ENCODE measurements at regions not wholly inside any gene's neighbourhood (a gene's known extent, or its start where the extent isn't known, plus 50 kb on each side); places are given as distances from the start of the nearest gene placed in this dataset.

GRCh38 chr6:15027472-15027871 is 218.4 kb upstream of the JARID2 start:
- H3F3A ChIP-seq (ENCODE audit: insufficient read depth, low read length, poor library complexity, severe bottlenecking) = no peaks in the 10 kb centered on the region
- no peaks in the 10 kb centered on the region for H3K36me3 ChIP-seq (ENCODE audit: insufficient read depth, low read length)
- H3K4me3 ChIP-seq (ENCODE audit: low read length) = no peak overlapping the region
- no peak overlapping the region for H3K27ac ChIP-seq (ENCODE audit: low read length)
- TF ChIP-seq SMC3 (conservative IDR thresholded peaks at IDR 0.05; ENCODE audit: poor library complexity) (no peak), MXI1 (conservative IDR thresholded peaks at IDR 0.05; ENCODE audit: poor library complexity, severe bottlenecking) (no peak), REST (IDR thresholded peaks at IDR 0.05; ENCODE audit: borderline replicate concordance) (no peak), EP300 (conservative IDR thresholded peaks at IDR 0.05; ENCODE audit: poor library complexity, severe bottlenecking) (no peak), RAD21 (conservative IDR thresholded peaks at IDR 0.05) (no peak), CTCF (IDR thresholded peaks at IDR 0.05; ENCODE audit: poor library complexity, severe bottlenecking) (no peak), TAF1 (IDR thresholded peaks at IDR 0.05; ENCODE audit: low read depth) (no peak), POLR2AphosphoS5 (IDR thresholded peaks at IDR 0.05) (no peak), EZH2 (IDR thresholded peaks at IDR 0.05; ENCODE audit: borderline replicate concordance, insufficient read depth, low read length, poor library complexity, severe bottlenecking) (no peak)
- no peaks in the 10 kb centered on the region for H3K9me2 ChIP-seq (ENCODE audit: insufficient read depth, low read length)
- H3K9me3 ChIP-seq (ENCODE audit: low read length) = no peaks in the 10 kb centered on the region
- no peak overlapping the region for H2AFZ ChIP-seq (ENCODE audit: low read depth, low read length)
- no peaks in the 10 kb centered on the region for H4K20me1 ChIP-seq (ENCODE audit: insufficient read depth)
- H3K9ac ChIP-seq (ENCODE audit: low read length) = no peak overlapping the region
- H3K4me2 ChIP-seq (ENCODE audit: low read length) = no peak overlapping the region
- no peaks in the 10 kb centered on the region for H3K27me3 ChIP-seq (ENCODE audit: insufficient read depth, low read depth, low read length)
- no peaks in the 10 kb centered on the region for H3K79me2 ChIP-seq (replicated peaks; ENCODE audit: insufficient read depth, low read length)

- Histone ChIP-seq H3K9me2 (ENCODE audit: insufficient read depth, low read length) (no peaks in the 10 kb centered on the region), H3F3A (ENCODE audit: insufficient read depth, low read length, poor library complexity, severe bottlenecking) (no peaks in the 10 kb centered on the region), H3K4me2 (ENCODE audit: low read length) (no peak overlapping the region), H3K4me3 (ENCODE audit: low read length) (no peak overlapping the region), H3K36me3 (ENCODE audit: insufficient read depth, low read length) (no peaks in the 10 kb centered on the region), H3K9me3 (ENCODE audit: low read length) (no peaks in the 10 kb centered on the region), H3K27me3 (ENCODE audit: insufficient read depth, low read depth, low read length) (no peaks in the 10 kb centered on the region), H3K79me2 (replicated peaks; ENCODE audit: insufficient read depth, low read length) (no peaks in the 10 kb centered on the region), H3K27ac (ENCODE audit: low read length) (no peak overlapping the region), H4K20me1 (ENCODE audit: insufficient read depth) (no peaks in the 10 kb centered on the region), H2AFZ (ENCODE audit: low read depth, low read length) (no peak overlapping the region), H3K9ac (ENCODE audit: low read length) (no peak overlapping the region)
- TF ChIP-seq EZH2 (IDR thresholded peaks at IDR 0.05; ENCODE audit: borderline replicate concordance, insufficient read depth, low read length, poor library complexity, severe bottlenecking) (no peak), TAF1 (IDR thresholded peaks at IDR 0.05; ENCODE audit: low read depth) (no peak), SMC3 (conservative IDR thresholded peaks at IDR 0.05; ENCODE audit: poor library complexity) (no peak), REST (IDR thresholded peaks at IDR 0.05; ENCODE audit: borderline replicate concordance) (no peak), CTCF (IDR thresholded peaks at IDR 0.05; ENCODE audit: poor library complexity, severe bottlenecking) (no peak), RAD21 (conservative IDR thresholded peaks at IDR 0.05) (no peak), EP300 (conservative IDR thresholded peaks at IDR 0.05; ENCODE audit: poor library complexity, severe bottlenecking) (no peak), MXI1 (conservative IDR thresholded peaks at IDR 0.05; ENCODE audit: poor library complexity, severe bottlenecking) (no peak), POLR2AphosphoS5 (IDR thresholded peaks at IDR 0.05) (no peak)
Observed at GRCh38 chr6:15032015-15032414, 213.9 kb upstream of the JARID2 start.
